Ureter (tissue), 1 donor: ENCODE measurements at regions not wholly inside any gene's neighbourhood (a gene's known extent, or its start where the extent isn't known, plus 50 kb on each side); places are given as distances from the start of the nearest gene placed in this dataset.
"Not testable (repeated sequence)": the region's sequence is repeated elsewhere in the genome, so short reads cannot be mapped to it uniquely, and the experiment has no call there.

Source experiments
- DNase-seq: peaks from one replicate; pipeline ENCODE4 v3.0.0-alpha.2; 2020; ENCODE audit warnings: low spot score
- donor health status: DM: yes; HTN: yes; CAD: no.

- no peak for DNase-seq
Observed at GRCh38 chr6:140775061-140775460, 1357.7 kb upstream of the GJE1 start.

DNA sequence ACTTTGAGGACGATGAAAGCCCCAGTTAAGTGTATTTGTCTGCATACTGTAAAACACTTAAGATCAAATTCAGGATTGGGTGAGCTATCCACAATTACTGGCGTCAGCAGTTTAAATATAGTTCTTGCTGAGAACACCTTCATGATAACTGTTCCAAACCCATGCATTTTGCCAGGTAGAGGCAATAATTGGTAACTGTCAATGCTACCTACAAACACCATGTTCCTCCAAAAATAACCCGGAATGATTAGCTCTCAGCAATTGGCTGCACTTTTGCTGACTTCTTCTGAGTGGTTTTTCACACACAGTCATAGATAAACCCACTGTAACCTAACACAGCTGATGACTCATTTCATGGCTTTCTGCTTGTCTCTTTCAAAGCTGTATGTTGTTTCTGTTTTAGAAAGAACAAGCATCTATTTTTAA, 1358.6 kb upstream of the GJE1 start:
- no peak for DNase-seq

DNA sequence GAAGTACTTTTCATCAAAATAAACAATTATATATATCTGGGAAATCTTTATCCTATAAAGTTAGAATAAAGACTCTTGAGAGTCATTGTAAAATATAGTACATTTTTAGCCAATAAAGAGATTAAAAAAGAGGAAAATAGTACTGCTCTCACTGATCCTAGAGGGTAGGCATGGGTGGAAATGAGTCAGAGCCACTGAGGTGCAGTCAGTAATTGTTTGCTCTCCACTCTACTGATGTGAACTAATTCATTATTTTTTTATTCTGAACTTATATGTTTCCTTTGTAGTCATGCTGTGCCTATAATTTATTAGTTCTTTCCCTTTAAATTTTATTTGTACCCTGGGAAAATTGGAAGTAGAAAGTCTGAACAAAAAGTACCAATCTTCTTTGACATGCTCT, 1359.4 kb upstream of the GJE1 start:
- no peak for DNase-seq

DNA sequence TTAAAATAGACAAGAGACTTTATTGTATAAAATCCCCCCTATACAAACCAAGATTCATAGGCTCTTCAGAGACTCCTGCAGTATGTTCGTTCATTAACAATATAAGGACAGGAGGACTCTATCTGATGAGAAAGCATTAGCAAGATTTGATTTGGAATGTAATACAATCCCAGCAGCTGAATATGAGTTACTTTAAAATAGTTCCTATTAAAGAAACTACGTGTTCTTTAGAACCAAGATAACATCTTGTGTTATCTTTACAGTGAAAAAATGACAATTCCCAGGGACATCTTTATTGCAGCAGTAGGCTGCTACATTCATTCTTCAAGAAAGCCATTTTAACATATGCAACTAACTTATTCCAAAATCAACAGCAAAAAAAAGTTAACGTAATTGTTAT, 1360.1 kb upstream of the GJE1 start:
- no peak for DNase-seq

DNA sequence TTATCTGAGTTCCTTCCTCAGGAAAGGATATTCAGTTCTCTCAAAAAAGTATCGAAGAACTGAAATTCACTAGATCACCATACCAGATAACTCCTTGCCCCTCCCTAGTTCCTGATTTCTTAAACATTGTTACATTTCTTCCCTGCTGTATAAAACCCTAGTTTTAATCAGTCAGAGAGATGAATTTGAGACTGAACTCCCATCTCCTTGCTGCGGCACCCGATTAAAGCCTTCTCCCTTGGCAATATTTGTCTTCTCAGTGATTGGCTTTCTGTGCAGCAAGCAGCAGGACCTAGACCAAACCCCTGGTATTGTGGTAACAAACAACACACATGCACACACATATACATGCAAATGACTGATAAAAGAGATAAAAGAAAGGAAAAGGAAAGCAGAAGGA, 1364.6 kb upstream of the GJE1 start:
- no peak for DNase-seq

DNA sequence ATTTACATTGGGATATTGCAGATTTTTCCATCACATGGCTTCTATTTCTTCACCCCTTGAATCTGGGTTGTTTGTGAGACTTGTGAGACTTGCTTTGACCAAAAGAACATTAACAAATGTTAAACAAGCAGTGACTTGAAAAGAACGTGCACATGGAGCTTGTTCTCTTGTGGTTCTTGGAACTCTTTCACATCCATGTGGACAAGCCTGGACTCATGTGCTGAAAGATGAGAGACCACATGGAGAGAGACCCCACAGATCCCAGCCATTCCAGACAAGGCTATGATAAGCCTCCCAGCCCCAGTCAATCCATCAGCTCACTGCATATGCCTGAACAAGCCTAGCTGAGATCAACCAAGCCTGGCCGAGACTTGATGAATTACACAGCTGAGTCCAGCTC, 1365.7 kb upstream of the GJE1 start:
- no peak for DNase-seq

DNA sequence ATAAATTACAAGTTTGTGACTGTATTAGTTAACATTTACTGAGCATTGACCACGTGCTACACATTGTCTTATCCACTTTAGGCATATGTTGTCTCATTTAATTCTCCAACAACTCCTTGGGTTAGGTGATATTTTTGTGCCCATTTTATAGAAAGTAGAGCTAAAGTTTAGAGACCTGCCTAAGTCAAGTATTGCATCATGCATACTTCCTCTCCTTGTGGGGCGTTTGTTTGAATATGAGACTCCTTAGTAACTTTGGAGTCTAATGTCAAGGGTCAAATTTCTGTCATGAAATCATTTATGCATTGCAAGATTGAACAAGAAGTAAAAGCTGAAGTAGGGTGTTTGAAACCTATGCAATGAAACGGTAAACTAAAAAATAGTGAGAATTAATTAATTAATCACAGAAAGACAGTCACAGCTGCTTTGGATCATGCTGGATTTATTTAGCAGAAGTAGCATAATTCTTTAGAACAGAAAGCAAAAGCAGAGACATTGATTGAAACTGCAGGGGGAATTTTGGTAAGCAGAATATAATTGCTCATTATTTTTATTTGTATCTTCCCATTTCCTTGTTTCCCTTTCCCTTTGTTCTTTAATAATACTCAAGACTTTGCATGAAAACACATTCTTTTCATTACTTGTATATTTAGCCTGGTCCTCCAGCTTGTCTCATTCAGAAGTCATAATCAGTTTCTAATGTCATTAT, 1374.4 kb upstream of the GJE1 start:
- DNase-seq = no peak

DNA sequence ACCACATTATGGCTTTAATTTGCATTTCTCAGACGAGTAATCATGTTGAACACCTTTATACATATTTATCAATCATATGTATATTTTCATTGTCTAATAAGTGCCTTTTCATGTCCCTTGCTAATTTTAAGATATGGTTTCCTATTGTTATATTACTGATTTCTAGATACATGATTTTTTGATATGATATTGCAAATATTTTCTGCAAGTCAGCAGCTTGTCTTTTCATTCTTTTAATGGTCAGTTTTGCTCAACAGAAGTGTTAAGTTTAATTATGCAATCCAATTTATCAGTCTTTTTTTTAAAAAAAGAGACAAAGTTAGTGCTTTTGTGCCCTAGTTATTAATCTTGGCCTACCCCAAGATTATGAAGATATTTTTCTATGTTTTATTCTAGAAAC, 1377.8 kb upstream of the CITED2 start:
- no peak for DNase-seq

DNA sequence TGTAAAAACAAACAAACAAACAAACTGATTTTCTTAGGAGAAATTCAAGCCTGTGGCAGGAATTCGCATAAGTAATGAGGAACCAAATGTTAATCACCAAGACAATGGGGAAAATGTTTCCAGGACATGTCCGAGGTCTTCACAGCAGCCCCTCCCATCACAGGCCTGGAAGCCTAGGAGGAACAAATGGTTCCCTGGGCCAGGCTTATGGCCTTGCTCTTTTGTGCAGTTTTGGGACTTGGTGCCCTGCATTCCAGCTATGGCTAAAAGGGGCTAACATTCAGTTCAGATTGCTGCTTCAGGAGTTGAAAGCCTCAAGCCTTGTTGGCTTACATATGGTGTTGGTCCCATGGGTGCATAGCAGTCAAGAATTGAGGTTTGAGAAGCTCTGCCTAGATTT, 1372.7 kb upstream of the CITED2 start:
- no peak for DNase-seq

DNA sequence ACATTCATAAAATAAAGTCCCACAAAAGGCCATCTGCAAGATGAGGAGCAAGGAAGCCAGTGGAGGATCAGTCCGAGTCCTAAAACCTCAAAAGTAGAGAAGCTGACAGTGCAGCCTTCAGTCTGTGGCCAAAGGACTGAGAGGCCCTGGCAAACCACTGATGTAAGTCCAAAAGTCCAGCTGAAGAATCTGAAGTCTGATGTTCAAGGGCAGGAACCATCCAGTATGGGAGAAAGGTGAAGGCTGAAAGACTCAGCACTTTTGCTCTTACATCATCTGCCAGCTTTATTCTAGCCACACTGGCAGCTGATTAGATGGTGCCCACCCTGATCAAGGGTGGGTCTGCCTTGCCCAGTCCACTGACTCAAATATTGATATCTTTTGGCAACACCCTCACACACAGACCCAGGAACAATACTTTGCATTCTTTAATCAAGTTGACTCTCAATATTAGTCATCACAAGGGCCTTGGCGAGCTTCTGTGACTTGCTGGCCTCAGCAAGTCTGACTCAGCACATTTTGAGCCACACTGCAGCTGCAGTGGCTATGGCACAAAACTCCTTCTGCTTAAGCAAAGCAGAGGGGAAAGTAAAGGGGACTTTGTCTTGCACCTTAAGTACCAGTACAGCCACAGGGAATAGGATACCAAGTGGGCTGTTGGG, 1370.3 kb upstream of the CITED2 start:
- no peak for DNase-seq

GRCh38 chr6:140736231-140736630, 1361.8 kb upstream of the CITED2 start:
- DNase-seq = no peak

DNA sequence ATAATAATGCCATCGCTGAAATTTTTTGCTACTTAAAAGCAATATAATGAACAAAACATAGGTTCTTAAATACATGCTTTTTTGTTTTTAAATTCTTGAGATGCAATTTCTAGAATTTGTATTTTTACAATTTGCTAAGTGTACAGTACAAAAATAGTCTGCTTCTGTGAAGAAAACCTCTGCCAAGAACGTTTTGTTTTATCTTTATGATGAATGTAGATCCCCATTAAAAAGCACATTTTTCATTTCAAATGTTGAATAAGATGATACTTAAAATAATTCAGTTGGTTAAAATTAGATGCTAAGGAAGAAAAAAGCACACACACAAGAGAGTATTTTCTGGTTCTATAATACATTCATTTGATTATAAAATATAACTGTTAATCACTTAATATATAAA, 1358.5 kb upstream of the CITED2 start:
- DNase-seq = no peak

GRCh38 chr6:140732155-140732554, 1357.7 kb upstream of the CITED2 start:
- DNase-seq = no peak

DNA sequence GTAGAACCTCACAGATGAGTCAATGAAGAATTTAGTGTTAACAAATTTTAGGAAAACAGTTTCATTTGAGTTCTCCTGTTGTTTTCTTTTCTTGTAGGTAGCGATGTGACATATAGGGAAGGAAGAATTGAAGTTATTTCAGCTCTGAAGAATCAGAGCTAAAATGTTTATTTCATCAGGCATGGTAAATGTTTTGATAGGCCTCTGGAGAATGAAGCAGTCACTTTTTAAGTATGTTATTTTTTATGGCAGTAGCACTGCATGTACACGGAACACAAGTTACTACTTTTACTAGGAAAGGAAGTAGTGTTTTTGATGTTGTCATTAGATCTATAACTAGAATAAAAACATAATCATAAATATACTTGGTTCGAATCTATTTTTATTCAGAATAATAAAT, 1357.3 kb upstream of the CITED2 start:
- no peak for DNase-seq

GRCh38 chr6:140729521-140729920, 1355.1 kb upstream of the CITED2 start:
- no peak for DNase-seq

GRCh38 chr6:140718021-140718420, 1343.6 kb upstream of the CITED2 start:
- no peak for DNase-seq

DNA sequence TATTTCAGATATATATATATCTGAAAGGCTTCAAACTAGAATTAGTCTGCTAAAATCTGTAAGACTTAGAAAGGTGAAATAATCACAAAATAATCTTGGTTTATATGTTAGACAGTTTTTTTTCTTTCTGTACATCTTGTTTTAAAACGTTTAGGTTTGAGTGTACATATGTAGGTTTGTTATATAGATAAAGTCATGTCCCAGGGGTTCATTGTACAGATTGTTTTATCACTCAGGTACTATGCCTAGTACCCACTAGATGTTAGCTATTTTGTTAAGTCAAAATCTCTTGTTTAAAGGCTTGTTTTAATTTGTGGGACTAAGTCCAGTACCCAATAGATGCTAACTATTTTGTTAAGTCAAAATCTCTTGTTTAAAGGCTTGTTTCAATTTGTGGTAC, 1339.0 kb upstream of the CITED2 start:
- no peak for DNase-seq

DNA sequence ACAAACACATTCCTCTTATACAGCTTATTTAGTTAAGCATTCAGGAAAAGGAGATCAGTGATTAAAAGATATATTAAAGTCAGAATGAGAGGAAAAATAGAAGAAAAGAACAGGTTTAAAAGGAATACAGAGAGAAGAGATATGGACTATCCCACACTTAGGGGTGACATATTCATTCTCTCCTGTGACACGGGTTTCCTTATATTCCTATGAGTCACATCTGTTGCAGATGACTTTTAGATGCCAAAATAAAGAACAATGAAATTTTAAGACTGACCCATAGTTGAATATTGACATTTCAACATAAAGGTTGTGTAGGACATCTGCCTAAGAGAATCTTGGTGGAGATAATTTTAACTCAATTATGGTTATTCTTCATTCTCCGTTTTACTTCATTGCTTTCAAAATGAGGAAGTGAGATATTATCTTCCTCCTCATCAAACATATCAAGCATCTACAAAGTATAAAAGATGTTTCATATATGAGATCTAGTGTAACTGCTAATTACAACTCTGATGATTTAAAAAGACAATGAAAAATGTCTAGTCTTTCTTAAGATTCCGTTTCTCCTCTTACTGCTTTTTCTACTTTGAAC, 1336.7 kb upstream of the CITED2 start:
- DNase-seq = no peak

DNA sequence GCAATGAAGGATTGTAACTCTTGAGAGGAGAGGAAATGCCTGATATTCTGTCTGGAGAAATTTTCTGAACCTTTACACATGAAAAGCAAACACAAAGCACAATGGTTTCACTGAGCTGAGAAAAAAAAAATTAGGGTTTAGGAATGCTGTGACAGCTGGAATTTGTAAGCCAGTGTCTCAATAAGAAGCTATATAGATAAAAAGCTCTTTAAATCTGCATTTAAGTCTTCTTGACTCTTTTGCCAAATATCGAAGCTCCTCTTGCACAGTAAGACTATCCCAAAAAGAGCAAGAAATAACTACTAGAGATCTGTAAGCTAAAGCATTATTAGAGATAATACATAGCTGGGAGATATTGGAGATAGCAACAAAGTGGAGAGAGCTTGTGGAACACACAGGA, 1334.0 kb upstream of the CITED2 start:
- DNase-seq = no peak

- not testable (repeated sequence) for DNase-seq
Observed at GRCh38 chr6:140704008-140704407, 1329.6 kb upstream of the CITED2 start.

DNA sequence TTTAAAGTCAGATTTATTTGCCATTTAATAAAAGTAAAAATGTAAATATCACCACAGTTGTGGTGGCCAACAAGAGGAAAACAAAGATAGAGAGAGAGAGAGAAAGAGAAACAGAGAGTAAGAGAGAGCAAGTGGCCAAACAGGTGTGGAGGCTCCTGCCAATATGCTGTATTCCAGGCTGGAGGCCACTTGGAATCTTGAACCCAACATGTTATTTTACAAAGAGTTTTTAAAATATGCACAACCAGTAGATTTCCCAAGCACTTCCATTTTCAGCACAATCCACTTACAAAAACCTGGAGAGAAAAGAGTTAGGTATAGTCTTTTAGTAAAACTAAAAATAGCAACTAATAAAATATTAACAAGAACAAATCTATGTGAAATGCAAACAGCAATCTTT, 1323.1 kb upstream of the CITED2 start:
- no peak for DNase-seq

DNA sequence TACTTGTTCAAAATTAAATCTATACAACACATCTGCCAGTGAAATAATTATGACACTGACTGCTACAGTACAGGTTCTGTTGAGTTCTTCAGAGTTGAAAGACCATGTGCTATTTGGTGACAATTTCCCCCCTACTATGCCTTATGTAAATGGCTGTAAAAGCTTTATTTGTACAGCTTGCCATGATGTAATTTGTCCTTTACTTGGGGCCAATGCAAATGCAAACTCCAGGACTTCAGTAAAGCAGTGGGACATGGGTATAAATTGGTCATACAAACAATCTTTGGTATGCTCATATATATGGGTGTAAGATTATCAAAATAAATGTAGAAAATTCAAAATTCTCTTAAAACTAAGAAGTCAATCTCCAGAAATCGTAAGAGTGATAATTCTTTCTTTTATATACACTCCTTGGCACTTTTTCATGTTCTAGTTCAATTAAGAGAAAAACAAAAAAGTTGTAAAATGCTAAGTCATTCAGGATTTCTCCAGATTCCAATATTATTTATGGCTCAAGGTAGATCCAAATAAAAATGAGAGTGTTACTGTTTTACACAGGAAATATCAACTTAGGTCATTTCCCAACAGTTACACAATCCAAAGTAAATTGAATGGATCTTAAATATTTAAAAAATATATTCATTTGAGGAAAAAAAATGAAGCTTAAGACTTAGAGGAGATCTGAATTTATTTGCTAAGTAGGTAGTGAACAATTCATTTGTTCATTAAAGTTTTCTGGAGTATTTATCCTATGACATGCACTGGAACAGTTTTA, 1310.5 kb upstream of the CITED2 start:
- no peak for DNase-seq
